ENCODE measurements at regions not wholly inside any gene's neighbourhood (a gene's known extent, or its start where the extent isn't known, plus 50 kb on each side); places are given as distances from the start of the nearest gene placed in this dataset.
"Not testable (repeated sequence)": the region's sequence is repeated elsewhere in the genome, so short reads cannot be mapped to it uniquely, and the experiment has no call there.

DNA sequence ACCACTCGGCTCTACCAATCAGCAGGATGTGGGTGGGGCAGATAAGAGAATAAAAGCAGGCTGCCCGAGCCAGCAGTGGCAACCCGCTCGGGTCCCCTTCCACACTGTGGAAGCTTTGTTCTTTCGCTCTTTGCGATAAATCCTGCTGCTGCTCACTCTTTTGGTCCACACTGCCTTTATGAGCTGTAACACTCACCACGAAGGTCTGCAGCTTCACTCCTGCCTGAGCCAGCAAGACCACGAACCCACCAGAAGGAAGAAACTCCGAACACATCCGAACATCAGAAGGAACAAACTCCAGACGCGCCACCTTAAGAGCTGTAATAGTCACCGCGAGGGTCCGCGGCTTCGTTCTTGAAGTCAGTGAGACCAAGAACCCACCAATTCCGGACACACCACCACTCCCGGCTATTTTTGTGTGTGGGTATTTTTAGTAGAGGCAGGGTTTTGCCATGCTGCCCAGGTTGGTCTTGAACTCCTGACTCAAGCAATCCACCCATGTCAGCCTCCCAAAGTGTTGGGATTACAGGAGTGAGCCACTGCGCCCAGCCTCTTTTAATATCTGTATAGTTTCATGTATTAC, 64.6 kb upstream of the SLC25A43 start:
- WGBS, 2 experiments (ENCODE audit: low coverage in 1 of 2, low lambda C conversion rate in 2 of 2, missing lambda C conversion rate in 2 of 2) = 83 to 88% methylated on average over 16 to 20 of the region's 20 CpGs
- in situ Hi-C loops (cut with MboI) = not testable (repeated sequence)

DNA sequence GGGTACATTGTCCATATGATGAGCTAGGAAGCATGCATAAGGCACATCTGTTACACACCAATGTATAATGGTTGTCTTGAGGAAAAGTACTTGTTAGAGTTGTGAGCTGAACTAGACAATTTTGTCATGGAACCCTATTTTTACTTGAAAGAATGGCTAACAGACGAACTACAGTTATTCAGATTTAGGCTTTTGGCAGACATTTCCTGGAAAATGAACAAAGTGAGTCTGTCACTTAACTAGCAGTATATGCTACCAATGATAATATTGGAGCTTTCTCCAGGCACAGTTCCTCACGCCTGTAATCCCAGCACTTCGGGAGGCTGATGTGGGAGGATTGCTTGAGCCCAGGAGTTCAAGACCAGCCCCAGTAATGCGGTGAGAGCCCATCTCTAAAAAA, 61.9 kb upstream of the SLC25A43 start:
- TF ChIP-seq EZH2 (IDR thresholded peaks at IDR 0.05; ENCODE audit: insufficient read depth, poor library complexity, severe bottlenecking) (no peak), EZH2phosphoT487 (IDR thresholded peaks at IDR 0.05; ENCODE audit: insufficient read depth, low read depth) (no peak)
- Histone ChIP-seq H3F3A (ENCODE audit: insufficient read depth) (no peaks in the 10 kb centered on the region), H2AFZ (no peak overlapping the region), H3K9me3 (ENCODE audit: low read depth) (no peaks in the 10 kb centered on the region), H3K9me2 (ENCODE audit: insufficient read depth) (no peaks in the 10 kb centered on the region), H3K4me3 (no peak overlapping the region), H3K4me2 (ENCODE audit: unreplicated experiment) (no peak overlapping the region), H3K36me3 (ENCODE audit: low read depth) (no peaks in the 10 kb centered on the region), H3K9ac (no peak overlapping the region), H4K20me1 (ENCODE audit: insufficient read depth) (no peaks in the 10 kb centered on the region), H3K79me2 (ENCODE audit: insufficient read depth) (no peaks in the 10 kb centered on the region), H3K27me3 (replicated peaks; ENCODE audit: insufficient read depth) (no peaks in the 10 kb centered on the region), H3K27ac (no peak overlapping the region), H3K4me1 (ENCODE audit: insufficient read depth) (no peaks in the 10 kb centered on the region)
- no peak for DNase-seq
- in situ Hi-C loops (cut with MboI) = no loop called here
- WGBS, 2 experiments (ENCODE audit: low coverage in 1 of 2, low lambda C conversion rate in 2 of 2, missing lambda C conversion rate in 2 of 2) = 6 to 7% methylated on average over 4 of the region's 4 CpGs

More for the DNA sequence above, 64.6 kb upstream of the SLC25A43 start:
- H3K27me3 ChIP-seq (replicated peaks; ENCODE audit: insufficient read depth); H3K36me3 ChIP-seq (ENCODE audit: low read depth); H2AFZ ChIP-seq; H3K4me1 ChIP-seq (ENCODE audit: insufficient read depth); H3K4me3 ChIP-seq; H3K27ac ChIP-seq; H3K79me2 ChIP-seq (ENCODE audit: insufficient read depth); H3K9me3 ChIP-seq (ENCODE audit: low read depth); H3K9ac ChIP-seq; H3K9me2 ChIP-seq (ENCODE audit: insufficient read depth); H4K20me1 ChIP-seq (ENCODE audit: insufficient read depth); H3K4me2 ChIP-seq (ENCODE audit: unreplicated experiment); H3F3A ChIP-seq (ENCODE audit: insufficient read depth); DNase-seq: not testable (repeated sequence)

DNA sequence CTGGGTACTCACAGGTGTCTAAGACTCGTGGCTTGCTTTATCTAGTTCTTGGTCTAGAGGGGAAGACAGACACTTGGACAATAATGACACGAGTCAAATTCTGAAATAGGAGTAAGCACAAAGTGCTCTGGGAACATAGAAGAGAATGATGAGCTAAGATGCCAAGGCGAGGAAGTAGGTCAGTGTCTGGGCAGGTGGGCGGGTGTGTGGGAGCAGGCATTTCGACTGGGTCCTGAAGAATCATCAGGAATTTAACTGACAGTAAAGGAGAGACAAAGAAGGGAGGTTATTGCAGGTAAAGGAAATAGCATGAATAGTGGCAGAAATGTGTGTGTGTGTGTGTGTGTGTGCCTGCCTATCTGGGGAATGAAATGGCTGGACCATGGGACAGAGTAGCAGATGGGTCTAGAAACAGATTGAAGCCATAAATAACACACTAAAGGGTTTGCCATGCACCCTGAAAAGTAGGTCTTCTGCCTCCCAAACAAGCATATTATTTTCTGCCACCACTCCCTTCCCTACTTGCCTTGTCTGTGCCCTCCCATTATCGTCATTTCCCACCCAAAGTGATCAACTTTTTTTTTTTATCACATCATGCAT, 58.4 kb upstream of the SLC25A43 start:
- no peak for DNase-seq
- no peaks in the 10 kb centered on the region for H3K79me2 ChIP-seq (ENCODE audit: insufficient read depth)
- TF ChIP-seq EZH2phosphoT487 (IDR thresholded peaks at IDR 0.05; ENCODE audit: insufficient read depth, low read depth) (no peak), EZH2 (IDR thresholded peaks at IDR 0.05; ENCODE audit: insufficient read depth, poor library complexity, severe bottlenecking) (no peak)
- H3K9me3 ChIP-seq (ENCODE audit: low read depth) = no peaks in the 10 kb centered on the region
- 80 to 95% methylated on average over 5 to 6 of the region's 6 CpGs for WGBS, 2 experiments (ENCODE audit: low coverage in 1 of 2, low lambda C conversion rate in 2 of 2, missing lambda C conversion rate in 2 of 2)
- no peaks in the 10 kb centered on the region for H3K4me1 ChIP-seq (ENCODE audit: insufficient read depth)
- H3K27ac ChIP-seq = no peak overlapping the region
- H3K4me3 ChIP-seq = no peak overlapping the region
- H4K20me1 ChIP-seq (ENCODE audit: insufficient read depth) = no peaks in the 10 kb centered on the region
- no peaks in the 10 kb centered on the region for H3F3A ChIP-seq (ENCODE audit: insufficient read depth)
- H2AFZ ChIP-seq = no peak overlapping the region
- H3K9ac ChIP-seq = no peak overlapping the region
- H3K36me3 ChIP-seq (ENCODE audit: low read depth) = no peaks in the 10 kb centered on the region
- no peak overlapping the region for H3K4me2 ChIP-seq (ENCODE audit: unreplicated experiment)
- H3K27me3 ChIP-seq (replicated peaks; ENCODE audit: insufficient read depth) = no peaks in the 10 kb centered on the region
- H3K9me2 ChIP-seq (ENCODE audit: insufficient read depth) = no peaks in the 10 kb centered on the region
- in situ Hi-C loops (cut with MboI) = no loop called here

DNA sequence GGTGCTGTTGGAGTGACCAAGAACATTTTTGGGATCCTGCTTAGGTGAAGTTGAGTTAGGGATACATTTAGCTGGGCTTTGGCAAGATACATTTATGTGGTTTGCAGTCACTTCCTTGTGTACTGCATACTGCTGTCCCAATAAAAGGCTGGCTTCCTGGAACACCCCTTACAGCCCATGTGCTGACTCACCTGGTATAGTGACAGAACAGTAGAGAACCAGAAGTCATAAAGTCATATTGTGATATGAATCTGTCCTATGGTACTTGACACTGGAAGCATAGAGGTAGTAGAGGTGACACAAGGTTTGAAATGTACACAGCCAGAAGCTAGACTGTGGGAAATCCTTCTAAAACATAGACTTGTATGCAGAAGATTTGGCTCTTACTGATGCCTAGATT, 55.3 kb upstream of the SLC25A43 start:
- no peak overlapping the region for H3K4me3 ChIP-seq
- no peaks in the 10 kb centered on the region for H3K79me2 ChIP-seq (ENCODE audit: insufficient read depth)
- H3K4me1 ChIP-seq (ENCODE audit: insufficient read depth) = no peaks in the 10 kb centered on the region
- no peaks in the 10 kb centered on the region for H3K9me3 ChIP-seq (ENCODE audit: low read depth)
- in situ Hi-C loops (cut with MboI) = no loop called here
- no peaks in the 10 kb centered on the region for H3K27me3 ChIP-seq (replicated peaks; ENCODE audit: insufficient read depth)
- no peak for TF ChIP-seq EZH2 (IDR thresholded peaks at IDR 0.05; ENCODE audit: insufficient read depth, poor library complexity, severe bottlenecking)
- no peak for TF ChIP-seq EZH2phosphoT487 (IDR thresholded peaks at IDR 0.05; ENCODE audit: insufficient read depth, low read depth)
- H3K36me3 ChIP-seq (ENCODE audit: low read depth) = no peaks in the 10 kb centered on the region
- no peaks in the 10 kb centered on the region for H4K20me1 ChIP-seq (ENCODE audit: insufficient read depth)
- DNase-seq = peak; percentile 4
- H3K9ac ChIP-seq = no peak overlapping the region
- H3K9me2 ChIP-seq (ENCODE audit: insufficient read depth) = no peaks in the 10 kb centered on the region
- H2AFZ ChIP-seq = no peak overlapping the region
- H3K4me2 ChIP-seq (ENCODE audit: unreplicated experiment) = no peak overlapping the region
- H3K27ac ChIP-seq = no peak overlapping the region
- H3F3A ChIP-seq (ENCODE audit: insufficient read depth) = no peaks in the 10 kb centered on the region
